WTC11 (cell line): ENCODE measurements at regions not wholly inside any gene's neighbourhood (a gene's known extent, or its start where the extent isn't known, plus 50 kb on each side); places are given as distances from the start of the nearest gene placed in this dataset.

Experiments used
- ATAC-seq: fragments of 200-7000 bp; cut with Tn5 transposase; 2 replicates; pipeline ENCODE4 v1.10.0; 2021; ENCODE audit warnings: mild to moderate bottlenecking, moderate library complexity
- CTCF ChIA-PET: fragments of 300-600 bp; sonication (Branson Sonifier 250); formaldehyde crosslinking; loops from one replicate; lab custom pipeline; 2021; ENCODE audit warnings: antibody characterized with exemption; lab: Charles Lee
- POLR2A ChIA-PET: fragments of 350-600 bp; sonication (Branson Sonifier 250); formaldehyde crosslinking; loops from one replicate; lab custom pipeline; 2021; ENCODE audit warnings: antibody characterized with exemption; lab: Charles Lee
- DNase-seq: peaks from one replicate; pipeline ENCODE4 v3.0.0; 2021; ENCODE audit warnings: low spot score
- H3K27ac Mint-ChIP-seq: 2 replicates; pipeline ENCODE4 v1.8.0; 2021; ENCODE audit warnings: mixed read lengths
- H3K27me3 Mint-ChIP-seq: 2 replicates; pipeline ENCODE4 v1.8.0; 2021; ENCODE audit warnings: low read depth, mild to moderate bottlenecking, moderate library complexity, mixed read lengths
- H3K36me3 Mint-ChIP-seq: 2 replicates; pipeline ENCODE4 v1.8.0; 2021; ENCODE audit warnings: mixed read lengths
- H3K4me1 Mint-ChIP-seq: 2 replicates; pipeline ENCODE4 v1.8.0; 2022; ENCODE audit warnings: mixed read lengths
- H3K4me3 Mint-ChIP-seq: 2 replicates; pipeline ENCODE4 v1.8.0; 2021; ENCODE audit warnings: mild to moderate bottlenecking, moderate library complexity, mixed read lengths
- H3K9me3 Mint-ChIP-seq: 2 replicates; pipeline ENCODE4 v1.8.0; 2021; ENCODE audit warnings: mixed read lengths
- CDX4 ChIP-seq: fragments of 250-450 bp; sonication (Bioruptor Pico); IDR thresholded peaks from 2 replicates; pipeline ENCODE4 v1.9.0; 2021; ENCODE audit warnings: moderate library complexity, mild to moderate bottlenecking, inconsistent platforms, borderline replicate concordance
- ELF4 ChIP-seq: sonication (generic); formaldehyde crosslinking; IDR thresholded peaks from 2 replicates; pipeline ENCODE4 v1.8.1; 2022; ENCODE audit warnings: low read depth, mild to moderate bottlenecking, moderate library complexity, missing genetic modification reagents
- EMX1 ChIP-seq: fragments of 250-450 bp; sonication (Bioruptor Pico); IDR thresholded peaks from 2 replicates; pipeline ENCODE4 v1.8.0; 2021; ENCODE audit warnings: mild to moderate bottlenecking
- GRHL2 ChIP-seq: fragments of 250-450 bp; sonication (Bioruptor Pico); IDR thresholded peaks from 2 replicates; pipeline ENCODE4 v1.8.0; 2022; ENCODE audit warnings: mild to moderate bottlenecking, moderate library complexity; ENCODE audit not compliant: insufficient replicate concordance, severe bottlenecking
- GTF2I ChIP-seq: fragments of 250-450 bp; sonication (Bioruptor Pico); conservative IDR thresholded peaks from 2 replicates; pipeline ENCODE4 v1.4.0; 2021; ENCODE audit warnings: mild to moderate bottlenecking
- IRF1 ChIP-seq: sonication (generic); formaldehyde crosslinking; IDR thresholded peaks from 2 replicates; pipeline ENCODE4 v1.8.0; 2023; ENCODE audit warnings: missing genetic modification reagents
- IRF2 ChIP-seq: sonication (generic); formaldehyde crosslinking; IDR thresholded peaks from 2 replicates; pipeline ENCODE4 v1.8.0; 2022; ENCODE audit warnings: low read depth, missing genetic modification reagents, borderline replicate concordance
- MXD4 ChIP-seq: fragments of 250-450 bp; sonication (Bioruptor Pico); IDR thresholded peaks from 2 replicates; pipeline ENCODE4 v1.8.0; 2021; ENCODE audit warnings: mild to moderate bottlenecking, moderate library complexity, borderline replicate concordance
- MYBL2 ChIP-seq: sonication (generic); formaldehyde crosslinking; IDR thresholded peaks from 2 replicates; pipeline ENCODE4 v1.8.1; 2023; ENCODE audit warnings: mild to moderate bottlenecking, moderate library complexity, missing genetic modification reagents
- NR2C2 ChIP-seq: sonication (generic); formaldehyde crosslinking; IDR thresholded peaks from 2 replicates; pipeline ENCODE4 v1.8.0; 2022; ENCODE audit warnings: mild to moderate bottlenecking, missing genetic modification reagents
- NR3C1 ChIP-seq: sonication (generic); formaldehyde crosslinking; conservative IDR thresholded peaks from 2 replicates; pipeline ENCODE4 v1.8.1; 2023; ENCODE audit warnings: low read depth, mild to moderate bottlenecking, missing genetic modification reagents
- TCF7 ChIP-seq: sonication (generic); formaldehyde crosslinking; IDR thresholded peaks from 2 replicates; pipeline ENCODE4 v1.8.0; 2022; ENCODE audit warnings: mild to moderate bottlenecking, low read depth, missing genetic modification reagents, moderate library complexity
- USF1 ChIP-seq: sonication (generic); formaldehyde crosslinking; IDR thresholded peaks from 2 replicates; pipeline ENCODE4 v1.8.0; 2022; ENCODE audit warnings: mild to moderate bottlenecking, missing genetic modification reagents
- ZNF138 ChIP-seq: sonication (generic); formaldehyde crosslinking; conservative IDR thresholded peaks from 2 replicates; pipeline ENCODE4 v1.8.1; 2022; ENCODE audit warnings: mild to moderate bottlenecking, moderate library complexity, missing genetic modification reagents
- ZNF232 ChIP-seq: sonication (generic); formaldehyde crosslinking; IDR thresholded peaks from 2 replicates; pipeline ENCODE4 v1.8.0; 2022; ENCODE audit warnings: mild to moderate bottlenecking, missing genetic modification reagents
- TF ChIP-seq, protein P1 (sequence below): fragments of 200-600 bp; IDR thresholded peaks from 2 replicates; pipeline ENCODE4 v1.8.0; 2022; ENCODE audit warnings: antibody characterized with exemption
- TF ChIP-seq, protein P2 (sequence below): fragments of 250-450 bp; sonication (Bioruptor Pico); IDR thresholded peaks from 2 replicates; pipeline ENCODE4 v1.9.0; 2021; ENCODE audit warnings: mild to moderate bottlenecking
- TF ChIP-seq, protein P3 (sequence below): sonication (generic); formaldehyde crosslinking; IDR thresholded peaks from 2 replicates; pipeline ENCODE4 v1.8.1; 2023; ENCODE audit warnings: mild to moderate bottlenecking, moderate library complexity, missing genetic modification reagents

DNA sequence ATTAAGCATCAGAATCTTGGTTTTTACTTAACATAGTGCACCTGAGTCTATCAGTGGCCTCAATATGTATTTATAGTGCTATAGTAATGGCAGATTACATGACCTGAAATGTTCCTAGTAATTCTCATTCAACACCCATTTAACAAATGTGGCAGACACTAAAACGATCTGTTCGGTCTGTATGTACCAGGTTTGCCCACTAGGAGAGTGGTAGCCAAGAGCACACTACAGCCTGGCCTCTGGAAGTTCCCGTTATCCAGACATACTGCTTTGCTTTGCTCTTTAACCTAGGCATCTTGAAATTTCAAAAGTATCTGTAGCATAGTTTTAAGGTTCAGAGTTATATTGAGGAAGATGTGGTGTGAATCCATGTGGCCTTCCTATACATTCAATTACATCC lies 395.7 kb upstream of the NRG3 start:
- H3K36me3 Mint-ChIP-seq, result no peaks in the 10 kb centered on the region
- H3K4me3 Mint-ChIP-seq, result no peak overlapping the region
- ATAC-seq (peak; percentile 97), DNase-seq (no peak)
- TF ChIP-seq, protein P1, sequence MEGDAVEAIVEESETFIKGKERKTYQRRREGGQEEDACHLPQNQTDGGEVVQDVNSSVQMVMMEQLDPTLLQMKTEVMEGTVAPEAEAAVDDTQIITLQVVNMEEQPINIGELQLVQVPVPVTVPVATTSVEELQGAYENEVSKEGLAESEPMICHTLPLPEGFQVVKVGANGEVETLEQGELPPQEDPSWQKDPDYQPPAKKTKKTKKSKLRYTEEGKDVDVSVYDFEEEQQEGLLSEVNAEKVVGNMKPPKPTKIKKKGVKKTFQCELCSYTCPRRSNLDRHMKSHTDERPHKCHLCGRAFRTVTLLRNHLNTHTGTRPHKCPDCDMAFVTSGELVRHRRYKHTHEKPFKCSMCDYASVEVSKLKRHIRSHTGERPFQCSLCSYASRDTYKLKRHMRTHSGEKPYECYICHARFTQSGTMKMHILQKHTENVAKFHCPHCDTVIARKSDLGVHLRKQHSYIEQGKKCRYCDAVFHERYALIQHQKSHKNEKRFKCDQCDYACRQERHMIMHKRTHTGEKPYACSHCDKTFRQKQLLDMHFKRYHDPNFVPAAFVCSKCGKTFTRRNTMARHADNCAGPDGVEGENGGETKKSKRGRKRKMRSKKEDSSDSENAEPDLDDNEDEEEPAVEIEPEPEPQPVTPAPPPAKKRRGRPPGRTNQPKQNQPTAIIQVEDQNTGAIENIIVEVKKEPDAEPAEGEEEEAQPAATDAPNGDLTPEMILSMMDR, result peak; percentile 30; the same call in 1 of the 2 replicates
- no peak for TF ChIP-seq CDX4 (CRISPR knock-in tag)
- H3K27me3 Mint-ChIP-seq, result no peaks in the 10 kb centered on the region
- H3K4me1 Mint-ChIP-seq, result peaks cover 7% of the 10 kb centered on the region; the same call in 1 of the 2 replicates
- no peak overlapping the region for H3K27ac Mint-ChIP-seq
- CTCF ChIA-PET, result no interaction called here
- H3K9me3 Mint-ChIP-seq, result no peaks in the 10 kb centered on the region
- POLR2A ChIA-PET, result no interaction called here

DNA sequence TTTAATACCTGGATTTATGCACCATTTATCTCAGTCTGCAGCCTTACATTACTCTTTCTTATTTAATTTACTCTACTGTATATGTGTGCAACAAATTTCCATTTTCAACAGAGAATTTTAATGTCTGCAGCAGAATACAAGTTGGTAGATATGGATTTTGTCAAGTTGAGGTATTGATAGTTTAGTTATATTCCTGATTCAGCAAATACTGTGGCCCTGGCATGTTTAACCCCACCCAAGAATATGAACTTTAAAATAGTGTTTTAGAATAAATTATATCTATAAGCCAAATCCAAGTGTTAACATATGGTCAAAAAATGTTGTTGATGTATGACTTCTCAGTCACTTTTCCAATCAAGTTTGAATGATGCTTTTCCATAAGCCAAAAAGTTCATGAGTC lies 378.4 kb upstream of the NRG3 start:
- ChIA-PET POLR2A (no interaction called here), CTCF (no interaction called here)
- ATAC-seq (no peak), DNase-seq (no peak)
- Mint-ChIP-seq H3K4me1 (peaks cover 5% of the 10 kb centered on the region), H3K4me3 (no peak overlapping the region), H3K27ac (no peak overlapping the region), H3K9me3 (peaks cover 12% of the 10 kb centered on the region), H3K27me3 (no peaks in the 10 kb centered on the region), H3K36me3 (no peaks in the 10 kb centered on the region)
- no peak for TF ChIP-seq IRF2 (CRISPR knock-in tag)
- no peak for TF ChIP-seq GTF2I (CRISPR knock-in tag)
- TF ChIP-seq GRHL2 (CRISPR knock-in tag), result no peak
- TF ChIP-seq ZNF138 (CRISPR knock-in tag), result no peak
- no peak for TF ChIP-seq USF1
- TF ChIP-seq, protein P2, sequence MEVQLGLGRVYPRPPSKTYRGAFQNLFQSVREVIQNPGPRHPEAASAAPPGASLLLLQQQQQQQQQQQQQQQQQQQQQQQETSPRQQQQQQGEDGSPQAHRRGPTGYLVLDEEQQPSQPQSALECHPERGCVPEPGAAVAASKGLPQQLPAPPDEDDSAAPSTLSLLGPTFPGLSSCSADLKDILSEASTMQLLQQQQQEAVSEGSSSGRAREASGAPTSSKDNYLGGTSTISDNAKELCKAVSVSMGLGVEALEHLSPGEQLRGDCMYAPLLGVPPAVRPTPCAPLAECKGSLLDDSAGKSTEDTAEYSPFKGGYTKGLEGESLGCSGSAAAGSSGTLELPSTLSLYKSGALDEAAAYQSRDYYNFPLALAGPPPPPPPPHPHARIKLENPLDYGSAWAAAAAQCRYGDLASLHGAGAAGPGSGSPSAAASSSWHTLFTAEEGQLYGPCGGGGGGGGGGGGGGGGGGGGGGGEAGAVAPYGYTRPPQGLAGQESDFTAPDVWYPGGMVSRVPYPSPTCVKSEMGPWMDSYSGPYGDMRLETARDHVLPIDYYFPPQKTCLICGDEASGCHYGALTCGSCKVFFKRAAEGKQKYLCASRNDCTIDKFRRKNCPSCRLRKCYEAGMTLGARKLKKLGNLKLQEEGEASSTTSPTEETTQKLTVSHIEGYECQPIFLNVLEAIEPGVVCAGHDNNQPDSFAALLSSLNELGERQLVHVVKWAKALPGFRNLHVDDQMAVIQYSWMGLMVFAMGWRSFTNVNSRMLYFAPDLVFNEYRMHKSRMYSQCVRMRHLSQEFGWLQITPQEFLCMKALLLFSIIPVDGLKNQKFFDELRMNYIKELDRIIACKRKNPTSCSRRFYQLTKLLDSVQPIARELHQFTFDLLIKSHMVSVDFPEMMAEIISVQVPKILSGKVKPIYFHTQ (CRISPR knock-in tag), result no peak
- TF ChIP-seq EMX1 (CRISPR knock-in tag), result no peak
- TF ChIP-seq MXD4, result no peak
- TF ChIP-seq TCF7, result no peak
- TF ChIP-seq NR3C1 (CRISPR knock-in tag), result no peak
- TF ChIP-seq, protein P3, sequence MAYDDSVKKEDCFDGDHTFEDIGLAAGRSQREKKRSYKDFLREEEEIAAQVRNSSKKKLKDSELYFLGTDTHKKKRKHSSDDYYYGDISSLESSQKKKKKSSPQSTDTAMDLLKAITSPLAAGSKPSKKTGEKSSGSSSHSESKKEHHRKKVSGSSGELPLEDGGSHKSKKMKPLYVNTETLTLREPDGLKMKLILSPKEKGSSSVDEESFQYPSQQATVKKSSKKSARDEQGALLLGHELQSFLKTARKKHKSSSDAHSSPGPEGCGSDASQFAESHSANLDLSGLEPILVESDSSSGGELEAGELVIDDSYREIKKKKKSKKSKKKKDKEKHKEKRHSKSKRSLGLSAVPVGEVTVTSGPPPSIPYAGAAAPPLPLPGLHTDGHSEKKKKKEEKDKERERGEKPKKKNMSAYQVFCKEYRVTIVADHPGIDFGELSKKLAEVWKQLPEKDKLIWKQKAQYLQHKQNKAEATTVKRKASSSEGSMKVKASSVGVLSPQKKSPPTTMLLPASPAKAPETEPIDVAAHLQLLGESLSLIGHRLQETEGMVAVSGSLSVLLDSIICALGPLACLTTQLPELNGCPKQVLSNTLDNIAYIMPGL (CRISPR knock-in tag), result no peak
- TF ChIP-seq NR2C2 (CRISPR knock-in tag), result no peak
- no peak for TF ChIP-seq MYBL2 (CRISPR knock-in tag)
- TF ChIP-seq IRF1 (CRISPR knock-in tag), result no peak
- TF ChIP-seq ZNF232 (CRISPR knock-in tag), result no peak
- TF ChIP-seq ELF4 (CRISPR knock-in tag), result no peak
